HT-29 (cell line): ENCODE measurements at regions not wholly inside any gene's neighbourhood (a gene's known extent, or its start where the extent isn't known, plus 50 kb on each side); places are given as distances from the start of the nearest gene placed in this dataset.
"Not testable (repeated sequence)": the region's sequence is repeated elsewhere in the genome, so short reads cannot be mapped to it uniquely, and the experiment has no call there.

ENCODE experiments used
- DNase-seq: peaks from one replicate; pipeline ENCODE4 v3.0.0-alpha.2; 2015; ENCODE audit warnings: low spot score

DNA sequence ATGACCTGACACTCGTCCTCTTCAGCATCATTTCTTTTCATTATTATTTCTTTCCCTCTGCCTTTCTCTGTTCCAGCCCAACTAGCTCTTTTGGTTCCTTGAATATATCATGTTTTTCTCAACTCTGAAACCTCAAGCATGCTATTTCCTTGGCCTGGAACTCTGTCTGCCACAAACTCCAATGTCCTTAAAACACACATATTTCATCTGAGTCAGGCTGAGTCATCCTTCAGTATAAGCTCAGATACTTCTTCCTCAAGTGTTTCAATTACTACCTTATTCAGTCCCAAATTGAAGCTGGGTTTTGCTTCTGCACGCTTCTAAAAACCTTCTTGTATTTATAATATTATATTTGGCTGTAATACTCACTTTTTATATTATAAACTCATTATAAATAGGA is 424.2 kb downstream of the PDGFC start:
- DNase-seq: peak; percentile 26

DNA sequence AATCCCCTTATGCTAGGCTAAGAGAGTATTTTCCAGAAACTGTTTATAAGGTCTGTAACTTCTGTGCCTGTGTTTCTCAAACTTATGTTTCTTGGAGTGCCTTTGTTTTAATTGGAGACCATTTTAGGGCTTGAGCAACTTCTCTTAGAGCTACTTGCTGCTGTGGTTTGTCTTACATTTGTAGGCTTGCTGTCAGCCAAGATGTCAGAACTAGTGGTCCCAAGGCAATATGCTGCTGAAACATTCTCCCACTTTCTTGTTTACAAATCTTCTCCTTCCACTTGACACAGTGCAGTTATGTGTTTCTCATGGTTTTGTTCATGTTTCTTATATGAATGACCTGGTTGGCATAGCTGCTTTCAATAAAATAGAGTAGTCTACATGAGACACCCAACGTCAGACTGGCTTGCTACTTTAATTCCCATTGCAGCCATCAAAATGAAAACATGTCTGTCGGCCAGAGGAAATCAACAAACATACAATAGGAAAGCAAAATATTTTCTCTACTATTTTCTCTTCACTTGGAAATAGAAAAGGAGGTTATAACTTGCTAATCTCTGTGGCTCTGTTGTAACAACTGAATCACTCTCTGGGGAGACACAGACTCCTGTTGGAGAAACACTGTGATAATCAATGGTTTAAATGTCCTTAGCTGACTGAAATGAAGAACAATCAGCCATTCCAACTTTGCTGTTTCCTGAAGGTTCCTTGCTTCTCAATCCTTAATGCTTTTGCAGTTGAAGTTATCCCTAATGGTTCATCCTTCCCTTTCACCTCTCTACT is 426.4 kb downstream of the PDGFC start:
- no peak for DNase-seq

DNA sequence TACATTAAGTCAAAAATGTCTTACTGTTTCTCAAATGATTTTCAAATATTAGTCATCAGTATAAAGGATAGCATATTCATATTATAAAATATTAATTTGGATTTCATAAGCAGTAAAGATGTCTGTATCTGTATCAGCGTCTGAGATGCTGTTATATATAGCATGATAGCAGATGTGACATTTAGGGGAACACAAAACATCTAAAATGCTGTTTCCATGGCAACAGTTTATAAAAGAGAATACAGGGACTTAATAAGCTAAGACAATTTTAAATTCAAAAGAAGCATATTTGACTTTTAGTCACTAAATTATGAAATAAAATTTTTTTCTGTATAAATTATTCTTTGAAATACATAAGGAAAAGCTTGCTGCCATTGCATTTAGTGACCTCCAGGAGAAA is 432.2 kb downstream of the PDGFC start:
- DNase-seq: no peak

DNA sequence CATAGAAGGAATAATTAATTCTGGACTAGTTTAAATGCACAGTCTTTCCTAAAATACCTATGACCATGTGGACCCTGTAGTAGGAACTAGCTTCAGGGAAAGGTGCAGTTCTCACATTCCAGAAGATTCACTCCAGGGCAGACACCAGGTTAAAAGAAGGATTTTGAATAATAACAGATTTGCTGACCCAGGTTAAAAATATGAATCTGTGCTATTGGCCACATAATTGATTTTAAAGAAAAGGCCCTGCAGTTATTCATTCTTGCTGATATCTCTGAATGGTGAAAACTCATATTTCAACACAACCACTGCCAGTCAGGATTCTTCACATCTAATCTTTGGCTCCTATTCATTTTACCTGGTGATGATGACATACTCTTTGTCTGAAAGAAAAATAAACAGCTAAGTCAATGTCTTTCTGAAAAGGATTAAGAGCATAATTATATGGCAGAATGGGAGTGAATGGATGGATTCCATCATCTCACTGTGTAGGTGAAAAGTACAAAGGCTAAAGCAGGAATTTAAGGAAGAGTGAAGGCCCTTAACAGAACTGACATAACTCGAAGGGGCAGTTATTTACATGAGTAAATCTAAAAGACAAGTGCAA is 432.8 kb downstream of the PDGFC start:
- no peak for DNase-seq

DNA sequence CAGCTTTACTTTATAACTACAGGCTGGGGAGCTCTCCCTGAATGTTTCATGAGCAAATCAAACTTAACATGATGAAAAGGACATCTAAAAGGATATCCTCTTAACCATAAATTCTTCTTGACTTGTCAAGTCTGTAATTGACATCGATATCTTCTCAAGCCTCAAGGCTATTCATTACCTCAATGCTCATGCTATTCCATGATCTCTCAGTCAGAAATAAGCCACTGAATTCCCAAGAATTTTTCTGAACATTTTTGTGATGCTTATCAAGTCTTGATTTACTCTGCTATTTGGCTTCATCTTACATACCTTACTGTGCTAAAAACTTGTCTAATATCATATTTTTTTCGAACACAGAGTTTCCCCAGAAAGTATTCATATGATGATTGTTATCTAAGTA is 433.4 kb downstream of the PDGFC start:
- DNase-seq: no peak

DNA sequence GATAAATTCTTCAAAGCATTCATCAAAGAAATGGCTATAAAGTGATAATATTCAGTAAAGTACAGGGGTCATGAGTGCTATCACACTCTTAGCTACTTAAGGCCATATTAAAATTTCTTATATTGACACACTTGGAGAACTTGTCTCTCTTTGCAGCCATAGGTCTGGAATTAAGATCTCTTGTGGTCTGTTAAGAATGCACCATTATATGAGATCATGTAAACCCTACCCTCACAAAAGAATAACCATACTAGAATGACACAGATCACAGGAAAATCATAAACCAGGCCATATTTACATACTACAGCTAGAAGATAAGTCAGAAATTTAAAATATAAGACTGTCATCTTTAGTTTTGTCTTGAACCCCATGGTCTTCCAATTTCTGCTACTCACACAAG is 434.3 kb downstream of the PDGFC start:
- no peak for DNase-seq

DNA sequence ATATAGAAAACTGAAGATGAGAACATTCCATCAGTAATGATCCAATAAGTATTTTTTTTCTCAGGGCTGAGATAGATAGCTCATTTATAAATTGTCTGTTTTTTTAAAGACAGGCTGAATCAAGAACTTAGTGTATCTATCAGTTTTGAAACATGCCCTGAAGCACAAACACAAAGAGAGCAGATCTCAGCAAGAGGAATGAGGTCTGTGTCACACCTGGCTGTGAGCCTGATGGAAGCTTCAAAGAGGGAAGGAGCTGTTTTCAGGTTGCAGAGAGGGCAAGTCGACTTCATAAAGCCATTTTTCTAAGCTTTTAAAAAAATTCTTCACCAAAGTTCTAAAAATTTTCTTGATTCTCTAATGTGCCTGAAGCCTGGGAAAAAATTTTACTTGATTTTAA is 434.9 kb downstream of the PDGFC start:
- DNase-seq: no peak

DNA sequence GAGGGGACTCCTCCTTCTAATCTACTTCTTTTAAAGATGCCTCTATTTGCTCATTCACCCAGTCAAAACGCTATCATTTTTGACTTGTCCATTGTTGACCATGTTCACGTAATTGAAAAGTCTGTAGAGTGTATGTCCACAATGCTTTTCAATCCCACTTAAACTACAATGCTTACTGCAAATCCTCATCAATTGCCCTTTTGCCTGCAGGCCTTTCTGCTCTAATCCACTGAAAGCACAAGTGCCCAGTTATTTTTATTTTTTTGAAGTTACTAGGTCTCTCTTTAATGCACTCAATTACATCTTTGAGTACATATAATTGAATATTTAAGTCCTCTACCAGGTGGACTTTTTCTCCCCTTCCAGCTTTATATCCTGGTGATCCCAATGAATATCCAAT is 437.4 kb downstream of the PDGFC start:
- no peak for DNase-seq

DNA sequence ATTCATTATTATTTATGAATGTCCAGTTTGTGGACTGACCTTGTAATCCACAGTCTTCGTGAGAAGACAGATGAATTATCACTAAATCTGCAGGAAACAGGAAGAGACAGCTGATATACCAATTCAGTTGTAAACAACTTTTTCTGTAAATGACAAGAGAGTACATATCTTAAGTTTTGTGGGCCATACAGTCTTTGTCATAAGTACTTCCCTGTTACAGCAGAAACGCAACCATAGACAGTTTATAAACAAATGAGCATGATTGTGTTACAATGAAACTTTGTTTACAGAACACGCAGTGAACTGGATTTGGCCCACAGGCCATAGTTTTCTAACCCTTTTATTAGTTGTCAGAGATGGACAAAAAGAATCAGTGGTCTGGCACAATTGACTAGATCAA is 443.4 kb downstream of the PDGFC start:
- DNase-seq: no peak

DNA sequence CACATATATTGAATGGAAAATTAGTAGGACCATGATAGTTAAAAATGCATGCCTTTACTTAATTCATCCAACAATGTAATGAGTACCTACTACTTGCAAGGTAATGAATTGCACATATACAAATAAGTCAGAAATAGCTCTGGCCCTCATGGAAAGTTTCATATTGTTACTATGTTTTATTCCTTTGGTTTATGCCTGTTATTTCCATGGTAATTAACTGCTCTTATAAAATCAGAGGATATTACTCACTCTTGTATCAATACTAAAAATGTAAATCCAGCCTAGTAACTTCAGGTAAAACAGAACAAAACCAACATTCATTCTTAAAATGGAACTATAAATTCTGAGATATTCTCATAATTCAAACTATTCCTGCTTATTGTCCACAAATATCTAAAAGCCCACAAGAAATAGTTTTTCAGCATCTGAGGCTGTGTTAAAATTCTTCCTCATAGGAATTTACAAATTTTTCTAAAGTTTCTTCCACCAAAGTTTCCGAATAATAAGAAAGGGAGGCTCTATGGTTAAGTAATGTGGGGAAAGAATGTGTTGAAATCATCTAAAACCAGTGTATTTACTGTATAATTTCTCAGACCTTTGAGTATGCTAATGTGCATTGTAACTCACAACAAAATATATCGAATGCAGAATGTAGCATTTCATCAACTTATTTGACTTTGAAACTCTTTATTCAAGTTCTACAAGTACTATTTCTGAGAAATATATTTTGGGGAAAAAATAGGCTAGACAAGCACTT is 444.2 kb downstream of the PDGFC start:
- DNase-seq: no peak

DNA sequence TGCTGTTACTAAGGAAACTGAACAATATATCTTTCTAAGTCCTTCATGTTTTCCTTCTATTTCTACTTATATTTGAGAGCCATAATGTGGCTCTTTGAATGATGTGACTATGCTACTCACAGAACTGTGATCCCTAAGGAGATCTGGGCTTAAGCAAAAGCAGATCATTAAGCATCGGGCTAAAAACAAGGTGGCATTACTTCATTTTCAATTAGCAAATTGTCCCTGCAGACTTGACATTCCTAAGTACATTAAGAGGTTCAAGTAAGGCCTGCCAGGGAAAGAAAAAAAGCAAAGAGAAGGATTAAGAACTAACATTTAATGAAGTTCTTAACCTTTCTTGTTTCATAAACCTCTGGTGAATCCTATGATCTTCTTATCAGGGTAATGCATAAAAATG is 447.6 kb downstream of the PDGFC start:
- DNase-seq: no peak

DNA sequence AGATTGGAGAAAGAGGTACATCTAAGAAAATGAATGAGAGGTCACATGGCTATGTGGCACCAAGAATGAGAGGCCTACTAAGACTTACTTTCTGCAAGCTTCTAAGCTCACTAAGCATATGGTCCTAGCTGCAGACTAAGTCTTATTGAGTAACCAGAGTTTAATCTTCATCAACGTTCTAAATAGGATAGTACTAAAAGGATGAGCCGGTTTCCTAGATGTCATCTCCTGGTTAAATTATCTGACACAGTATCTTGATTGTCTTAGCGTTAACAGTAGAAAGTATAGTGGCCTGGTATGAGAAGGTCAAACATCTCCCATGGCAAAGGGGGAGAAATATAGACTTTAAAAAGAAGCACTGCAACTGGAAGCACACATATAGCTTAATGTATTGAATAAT is 448.1 kb downstream of the PDGFC start:
- no peak for DNase-seq

DNA sequence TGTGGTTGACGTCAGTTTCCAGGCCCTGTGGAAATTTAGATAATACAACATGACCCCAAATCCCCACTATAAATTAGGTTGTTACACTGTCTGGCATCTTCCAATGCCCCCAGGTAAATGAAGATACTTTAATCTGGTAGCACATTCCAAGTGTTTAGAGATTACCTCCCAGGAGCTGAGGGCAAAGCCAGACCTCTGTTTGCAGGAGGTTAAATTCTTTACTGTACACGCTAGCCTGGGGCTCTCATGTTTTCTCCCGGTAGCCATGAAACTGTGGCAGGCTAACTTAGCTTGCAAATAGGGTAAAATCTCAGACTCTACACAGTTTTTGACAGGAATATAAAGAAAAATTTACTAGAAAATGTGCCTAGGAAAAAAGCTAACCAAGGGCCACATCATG is 450.0 kb downstream of the PDGFC start:
- DNase-seq: no peak

DNA sequence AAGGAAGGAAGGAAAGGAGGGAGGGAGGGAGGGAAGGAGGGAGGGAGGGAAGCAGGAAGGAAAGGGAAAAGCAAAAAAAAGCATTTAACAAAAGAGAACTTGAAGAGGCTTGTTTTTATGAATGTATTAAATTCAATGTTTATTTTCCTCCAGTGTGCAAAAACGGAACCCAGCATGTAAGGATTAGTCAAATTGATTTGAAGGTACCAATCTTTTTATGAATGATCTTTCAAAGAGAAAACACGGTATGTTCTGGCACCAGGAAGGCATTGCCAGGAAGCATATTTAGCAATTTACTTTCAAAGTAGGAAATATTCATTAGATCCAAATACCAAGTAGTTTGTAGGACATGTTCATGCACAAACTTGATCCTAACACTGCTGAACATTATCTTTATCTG is 453.6 kb downstream of the PDGFC start:
- DNase-seq: no peak

DNA sequence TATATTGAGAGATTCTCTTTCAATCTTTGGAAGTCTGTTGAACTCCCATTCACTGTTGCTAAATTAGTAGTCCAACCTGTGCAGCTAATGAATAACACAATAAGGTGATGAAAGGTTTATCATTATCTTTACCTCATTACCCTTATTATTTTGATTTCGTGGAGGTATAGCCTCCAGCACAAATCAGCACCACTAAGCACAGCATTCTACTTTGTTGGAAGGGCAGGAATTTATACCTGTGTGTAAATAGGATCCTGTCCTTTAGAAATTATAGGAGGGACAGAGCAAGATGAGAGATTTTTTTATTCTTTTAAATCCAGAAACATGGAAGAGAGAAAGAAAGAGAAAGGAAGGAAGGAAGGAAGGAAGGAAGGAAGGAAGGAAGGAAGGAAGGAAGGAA is 454.1 kb downstream of the PDGFC start:
- no peak for DNase-seq

DNA sequence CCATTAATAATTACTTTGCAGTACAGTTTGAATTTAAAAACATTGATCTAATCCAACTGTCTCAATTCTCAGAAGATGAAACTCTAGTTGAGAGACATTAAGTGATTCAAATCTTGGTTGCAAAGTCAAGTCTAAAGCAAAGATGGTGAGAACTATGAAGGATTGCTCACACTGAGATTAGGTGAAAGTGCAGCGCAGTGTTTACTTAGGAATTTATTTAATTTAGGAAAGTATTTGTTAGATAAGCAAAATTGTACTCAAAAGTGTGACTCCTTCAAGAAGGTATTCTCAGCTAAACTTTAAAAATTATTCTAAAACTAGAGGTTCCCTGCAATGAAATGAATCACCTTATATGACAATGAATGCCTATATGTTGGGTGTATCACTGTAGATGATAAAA is 454.9 kb downstream of the PDGFC start:
- no peak for DNase-seq

DNA sequence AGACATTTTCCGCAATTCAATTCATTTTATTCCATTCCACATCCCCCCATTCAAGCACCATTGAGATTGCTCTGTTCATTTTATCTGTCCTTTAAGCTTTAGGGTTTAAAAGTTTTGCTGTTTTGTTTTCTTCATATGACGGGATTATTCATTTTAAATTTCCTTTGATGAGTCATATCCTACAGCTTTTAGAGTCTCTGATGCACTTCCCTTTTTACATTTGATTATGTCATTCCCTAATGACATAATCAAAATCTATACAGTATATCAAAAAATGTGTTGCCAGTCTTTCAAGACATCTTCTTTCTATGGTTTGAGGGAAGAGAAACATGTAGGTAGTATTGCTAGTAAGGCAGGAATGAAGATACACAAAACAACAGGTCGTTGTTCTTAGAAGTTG is 456.3 kb downstream of the PDGFC start:
- DNase-seq: no peak

DNA sequence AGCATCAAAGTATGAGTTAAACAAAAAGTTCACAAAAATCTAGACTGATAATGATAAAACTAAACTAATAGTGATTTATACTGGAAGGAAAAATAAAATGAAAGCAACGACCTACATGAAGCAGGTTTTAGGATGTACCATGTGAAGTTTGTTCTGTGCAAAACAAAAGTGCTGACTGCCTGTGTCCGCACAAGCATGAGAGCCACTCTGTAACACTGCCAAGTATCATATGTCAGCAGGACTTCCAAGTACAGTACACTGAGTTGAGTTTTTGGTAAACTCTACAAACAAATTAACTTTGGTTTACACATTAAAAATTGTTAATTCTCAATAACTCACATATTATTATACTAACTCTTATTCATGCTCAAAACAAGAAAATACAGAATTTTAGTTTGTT is 459.0 kb downstream of the PDGFC start:
- DNase-seq: no peak

DNA sequence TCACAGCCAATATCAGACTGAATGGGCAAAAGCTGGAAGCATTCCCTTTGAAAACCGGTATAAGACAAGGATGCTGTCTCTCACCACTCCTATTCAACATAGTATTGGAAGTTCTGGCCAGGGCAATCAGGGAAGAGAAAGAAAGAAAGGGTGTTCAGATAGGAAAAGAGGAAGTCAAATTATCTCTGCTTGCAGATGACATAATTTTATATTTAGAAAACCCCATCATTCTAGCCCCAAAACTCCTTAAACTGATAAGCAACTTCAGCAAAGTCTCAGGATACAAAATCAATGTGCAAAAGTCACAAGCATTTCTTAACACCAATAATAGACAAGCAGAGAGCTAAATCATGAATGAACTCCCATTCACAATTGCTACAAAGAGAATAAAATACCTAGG is 461.7 kb downstream of the PDGFC start:
- not testable (repeated sequence) for DNase-seq

DNA sequence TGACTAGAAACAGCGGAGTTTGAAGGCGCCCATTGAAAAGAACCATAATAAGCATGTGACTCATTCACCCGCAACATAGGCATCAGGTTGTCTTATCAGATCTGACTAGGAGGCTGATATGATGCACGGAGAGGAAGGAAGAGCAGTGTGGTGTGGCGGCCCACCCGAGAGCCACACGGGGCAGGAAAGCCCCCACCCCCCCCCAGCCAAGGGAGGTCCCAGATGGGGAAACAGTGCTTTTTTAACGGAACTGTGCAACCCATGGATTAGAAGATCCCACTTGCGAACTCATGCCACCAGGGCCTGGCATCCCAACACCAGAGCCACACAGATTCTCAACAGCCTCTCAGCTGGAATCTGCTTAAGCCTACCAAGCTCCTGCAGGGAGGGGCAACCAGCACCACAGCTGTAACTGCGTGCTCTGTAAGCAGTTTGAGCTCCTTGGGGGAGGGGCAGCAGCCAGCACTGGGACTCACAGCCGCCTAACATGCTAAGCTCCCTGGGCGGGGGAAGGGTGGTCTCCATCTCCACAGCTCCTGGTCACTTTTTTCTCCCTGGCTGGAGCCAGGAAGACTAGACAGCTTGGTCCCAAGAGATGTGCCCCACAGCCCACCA is 466.2 kb downstream of the PDGFC start:
- no peak for DNase-seq

DNA sequence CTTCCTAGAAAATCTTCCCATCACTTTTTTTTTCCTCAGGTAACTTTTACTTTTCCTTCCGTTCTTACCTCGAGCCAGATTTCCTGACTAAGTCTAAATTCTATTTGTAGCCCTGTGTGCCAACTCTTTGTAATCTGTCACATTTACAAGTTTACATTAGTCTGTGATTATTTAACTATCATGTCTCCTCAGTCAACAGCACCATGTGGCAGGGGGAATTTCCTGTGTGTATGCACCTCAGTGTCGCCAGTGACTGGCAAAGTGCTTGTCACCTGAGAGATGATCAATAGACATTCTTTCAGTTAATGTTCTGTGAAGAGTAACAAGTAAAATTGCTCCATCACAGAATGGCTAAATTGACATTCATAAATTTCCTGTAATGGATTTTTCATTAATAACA is 468.5 kb downstream of the PDGFC start:
- DNase-seq: no peak

DNA sequence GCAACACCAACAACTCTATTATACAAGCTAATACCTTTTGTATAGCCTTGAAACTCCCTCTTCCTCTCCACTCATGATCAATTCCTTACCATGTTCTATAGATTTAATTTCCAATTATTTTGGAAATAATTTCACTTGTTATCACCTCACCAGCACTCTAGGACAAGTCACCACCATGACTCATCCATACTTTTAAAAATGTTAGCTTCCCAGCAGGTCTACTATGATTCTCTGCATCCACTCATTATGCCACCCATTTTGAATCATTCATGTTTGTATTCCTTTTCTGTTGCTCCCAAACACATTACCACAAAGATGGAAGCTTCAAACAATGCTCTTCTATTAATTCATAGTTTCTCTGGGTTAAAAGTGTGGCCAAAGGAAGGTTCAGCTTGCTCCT is 469.6 kb downstream of the PDGFC start:
- no peak for DNase-seq

DNA sequence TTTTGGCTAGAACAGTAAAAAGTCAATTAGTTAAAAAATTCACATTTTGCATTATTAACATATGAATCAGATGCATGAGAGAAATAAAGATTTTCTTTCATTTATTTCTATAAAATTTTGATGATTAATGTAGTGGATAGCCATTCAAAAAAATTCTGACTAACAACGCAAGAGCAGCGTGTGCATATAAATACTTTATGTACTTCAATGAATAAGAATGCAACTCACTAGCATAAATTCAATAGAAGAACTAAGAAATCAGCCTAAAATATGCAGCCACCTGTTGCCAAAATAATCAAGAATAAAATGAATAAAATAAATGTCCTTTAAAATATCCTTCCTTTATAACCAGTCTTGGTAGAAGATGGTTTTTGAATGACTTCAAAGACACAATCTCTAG is 471.9 kb downstream of the PDGFC start:
- no peak for DNase-seq
